A172 (cell line): ENCODE measurements at regions not wholly inside any gene's neighbourhood (a gene's known extent, or its start where the extent isn't known, plus 50 kb on each side); places are given as distances from the start of the nearest gene placed in this dataset.

Source experiments
- DNase-seq: peaks from one replicate; pipeline ENCODE4 v3.0.0-alpha.2; 2015; ENCODE audit warnings: low spot score

DNA sequence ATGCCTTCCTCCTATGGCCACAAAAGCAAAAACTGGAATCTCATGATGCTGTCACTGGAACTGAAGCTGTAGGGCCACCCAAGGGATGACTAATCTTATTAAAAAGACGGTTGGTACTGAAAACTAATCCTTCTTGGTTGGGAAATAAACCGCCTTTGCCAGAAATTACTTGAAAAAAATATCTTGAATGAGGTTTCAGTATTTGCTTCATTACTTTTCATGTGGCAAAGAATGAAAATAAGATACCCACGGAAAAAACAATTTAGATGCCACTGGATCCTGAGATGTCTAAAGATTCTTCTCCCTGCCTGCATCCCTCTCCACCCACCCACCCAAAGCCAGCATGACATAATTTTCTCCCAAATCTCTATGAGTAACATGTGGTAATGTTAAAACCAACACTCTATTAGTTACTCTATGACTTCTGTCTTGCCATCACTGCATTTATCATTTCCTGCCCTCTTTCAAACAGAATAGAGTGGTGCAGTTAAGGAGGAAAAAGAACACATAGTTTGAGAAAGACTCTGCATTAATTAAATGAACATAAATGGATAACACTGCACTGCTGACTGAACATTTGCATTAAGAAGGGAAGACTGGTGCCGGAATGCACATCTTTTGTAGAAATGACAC is 111.8 kb upstream of the DPH6 start:
- DNase-seq, result peak; percentile 70

DNA sequence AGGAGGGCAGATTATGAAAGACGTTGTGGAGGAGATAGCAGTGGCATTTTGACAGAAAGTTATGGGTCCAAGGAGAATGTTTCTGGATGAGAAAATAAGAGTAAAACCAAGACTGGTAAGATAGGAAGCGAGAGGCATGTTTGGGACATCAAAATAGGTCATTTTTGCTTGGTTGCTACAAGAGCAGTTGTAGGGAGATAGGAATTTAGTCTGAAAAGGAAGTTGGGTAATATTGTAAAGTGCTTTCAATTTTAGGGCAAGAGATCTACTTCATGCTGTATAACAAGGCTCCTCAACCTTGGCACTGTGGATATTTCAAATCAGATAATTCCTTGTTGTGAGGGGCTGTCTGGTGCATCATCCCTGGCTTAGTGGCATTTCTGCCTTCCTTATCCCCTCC is 118.0 kb upstream of the DPH6 start:
- no peak for DNase-seq

DNA sequence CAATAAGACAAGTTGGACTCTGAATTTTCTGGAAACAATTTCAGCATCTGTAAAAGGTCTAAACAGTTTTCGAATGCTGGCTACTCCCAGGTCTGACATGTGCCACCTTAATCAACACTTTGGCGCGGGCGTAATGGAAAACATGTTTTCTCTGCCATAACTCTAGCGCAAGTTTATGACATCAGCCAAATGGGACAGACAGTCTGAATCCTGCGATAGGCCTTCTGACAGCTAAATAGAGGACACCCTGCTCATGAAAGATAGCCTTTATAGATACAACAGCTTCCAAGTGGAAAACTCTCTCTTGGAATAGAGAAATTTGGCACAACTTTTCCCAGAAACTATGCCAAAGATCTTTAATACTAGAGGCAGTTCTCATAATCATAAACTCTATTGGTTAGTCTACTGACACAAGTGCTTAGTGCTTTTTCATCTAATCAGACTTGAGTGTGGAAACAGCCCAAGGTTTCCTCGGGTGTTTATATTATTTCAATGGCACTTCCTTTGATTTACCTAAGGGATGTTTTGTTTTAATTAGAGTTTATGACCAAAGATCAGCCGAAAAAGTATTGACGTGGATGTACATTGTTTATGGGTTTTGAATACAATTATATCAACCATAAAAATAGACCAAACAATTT is 120.1 kb upstream of the DPH6 start:
- DNase-seq, result no peak

DNA sequence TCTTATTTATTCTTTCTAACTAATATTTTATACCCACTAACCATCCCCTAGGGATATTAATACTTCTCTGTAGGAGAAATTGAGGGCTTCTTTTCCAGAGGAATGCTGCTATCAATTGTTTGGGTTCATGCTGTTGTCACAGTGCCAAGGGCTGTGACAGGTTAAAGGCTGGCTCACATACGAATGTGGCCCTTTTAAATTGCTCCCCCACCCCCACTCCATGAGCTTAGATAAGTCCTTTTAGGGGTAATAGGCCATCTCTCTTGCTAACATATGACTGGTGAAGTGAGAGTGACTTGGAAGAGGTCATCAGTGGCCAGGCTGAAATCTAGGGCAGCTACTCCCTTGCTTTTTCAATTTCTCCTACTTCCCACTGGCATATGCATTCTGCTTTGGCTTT is 121.9 kb upstream of the DPH6 start:
- no peak for DNase-seq

DNA sequence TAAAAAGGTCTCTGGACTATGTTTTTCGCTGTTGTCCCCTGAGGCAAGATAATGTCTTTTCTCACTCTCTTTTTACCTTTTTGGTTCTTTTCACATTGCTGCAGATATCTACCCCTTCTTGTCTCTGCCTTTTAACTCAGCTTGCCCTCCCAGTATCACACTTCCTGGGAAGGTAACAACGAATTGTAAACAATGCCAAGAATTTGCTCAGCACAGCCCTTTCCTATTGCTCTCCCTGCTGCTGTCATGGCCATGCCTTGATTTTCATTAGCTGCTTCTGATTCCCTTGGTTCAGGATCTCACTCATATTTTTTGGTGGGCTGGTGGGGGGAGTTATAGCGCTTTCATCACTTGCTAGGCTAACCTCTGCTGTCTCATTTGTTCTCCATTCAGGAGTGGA is 123.1 kb upstream of the DPH6 start:
- DNase-seq, result no peak

DNA sequence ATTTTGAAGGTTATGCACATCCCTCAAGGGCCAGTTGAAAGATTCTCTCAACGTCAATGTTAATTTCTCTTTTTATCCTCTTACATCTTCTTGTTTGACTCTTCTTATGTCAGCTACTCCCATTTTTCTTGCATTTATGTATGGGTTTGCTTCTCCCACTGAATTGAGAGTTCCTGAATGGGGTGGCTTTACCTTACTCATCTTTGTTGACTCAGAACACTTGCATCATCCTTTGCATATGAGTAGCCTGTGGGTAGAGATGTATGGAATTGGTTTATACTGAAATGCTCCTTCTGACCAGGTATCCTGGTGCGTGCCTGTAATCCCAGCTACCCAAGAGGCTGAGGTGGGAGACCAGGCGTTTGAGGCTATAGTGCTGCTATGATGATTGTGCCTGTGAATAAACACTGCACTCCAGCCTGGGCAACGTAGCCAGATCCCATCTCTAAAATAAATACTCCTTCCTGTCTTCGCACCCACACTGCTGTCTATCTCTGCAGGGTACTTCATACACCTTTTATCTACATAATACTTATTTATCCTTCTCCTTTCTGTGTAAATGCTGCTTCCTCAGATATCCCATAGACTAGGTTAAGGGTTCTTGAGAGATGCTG is 123.6 kb upstream of the DPH6 start:
- DNase-seq, result no peak

DNA sequence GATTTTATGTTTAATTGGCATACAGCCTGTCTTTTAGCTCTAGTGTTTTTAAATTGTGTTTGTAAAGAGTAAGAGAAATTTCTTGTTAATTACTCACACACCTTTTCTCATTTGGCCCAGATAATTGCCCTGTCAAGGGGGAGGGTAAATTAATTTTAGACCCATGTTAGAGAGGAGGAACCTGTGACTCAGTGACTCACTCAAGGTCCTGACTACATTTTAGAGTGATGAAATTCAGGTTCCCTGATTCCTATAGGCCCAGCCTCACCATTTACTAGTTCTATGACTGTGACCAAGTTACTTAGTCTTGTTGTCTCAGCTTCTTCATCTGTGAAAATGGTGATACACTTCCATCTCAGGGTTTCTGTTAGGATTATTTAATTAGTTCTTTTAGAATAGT is 125.2 kb upstream of the DPH6 start:
- no peak for DNase-seq

DNA sequence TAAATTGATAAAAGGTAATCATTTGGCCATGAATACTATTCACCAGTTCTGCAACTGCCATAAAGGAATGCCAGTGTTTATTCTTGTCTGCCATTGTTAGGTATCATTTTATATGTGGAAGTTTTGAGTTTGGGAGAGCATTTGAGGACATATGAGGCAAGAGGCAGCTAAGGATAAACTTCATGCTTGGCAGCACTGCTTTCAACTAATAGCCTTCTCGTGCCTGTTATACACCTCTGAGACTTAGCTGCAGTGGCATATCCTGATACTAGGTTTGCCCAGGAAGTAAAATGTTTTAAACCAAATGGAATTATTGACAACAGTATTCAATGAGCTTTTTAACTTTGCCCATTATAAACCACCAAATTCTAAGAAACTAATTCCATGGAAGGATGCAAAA is 126.0 kb upstream of the DPH6 start:
- no peak for DNase-seq

DNA sequence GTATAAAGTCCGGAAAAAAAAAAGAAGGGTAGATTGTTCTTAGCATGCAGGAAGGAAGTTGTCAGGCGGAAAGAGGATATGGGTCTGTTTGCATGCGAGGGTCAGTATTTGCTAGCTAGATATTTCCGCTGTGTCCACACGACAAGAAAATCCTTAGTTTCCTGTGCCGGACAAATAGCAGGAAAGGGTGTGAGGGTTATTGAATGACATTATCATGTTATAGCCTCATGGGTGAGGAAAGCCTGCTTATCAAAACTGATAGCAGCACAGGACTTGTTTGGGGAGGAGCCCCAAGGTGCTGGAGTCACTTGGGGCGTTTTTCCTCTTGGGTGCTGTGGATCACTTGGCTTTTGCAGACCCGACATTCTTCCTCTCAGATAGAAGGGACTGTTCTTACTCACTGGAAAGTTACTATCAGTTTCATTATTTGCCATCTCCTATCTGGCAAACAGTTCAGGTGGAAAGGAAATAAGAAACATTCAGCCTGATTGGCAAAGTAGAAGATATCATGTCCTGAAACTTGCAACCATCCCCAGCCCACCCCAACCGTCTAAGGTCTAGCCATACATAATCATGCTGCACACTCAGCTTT is 127.2 kb upstream of the DPH6 start:
- no peak for DNase-seq

DNA sequence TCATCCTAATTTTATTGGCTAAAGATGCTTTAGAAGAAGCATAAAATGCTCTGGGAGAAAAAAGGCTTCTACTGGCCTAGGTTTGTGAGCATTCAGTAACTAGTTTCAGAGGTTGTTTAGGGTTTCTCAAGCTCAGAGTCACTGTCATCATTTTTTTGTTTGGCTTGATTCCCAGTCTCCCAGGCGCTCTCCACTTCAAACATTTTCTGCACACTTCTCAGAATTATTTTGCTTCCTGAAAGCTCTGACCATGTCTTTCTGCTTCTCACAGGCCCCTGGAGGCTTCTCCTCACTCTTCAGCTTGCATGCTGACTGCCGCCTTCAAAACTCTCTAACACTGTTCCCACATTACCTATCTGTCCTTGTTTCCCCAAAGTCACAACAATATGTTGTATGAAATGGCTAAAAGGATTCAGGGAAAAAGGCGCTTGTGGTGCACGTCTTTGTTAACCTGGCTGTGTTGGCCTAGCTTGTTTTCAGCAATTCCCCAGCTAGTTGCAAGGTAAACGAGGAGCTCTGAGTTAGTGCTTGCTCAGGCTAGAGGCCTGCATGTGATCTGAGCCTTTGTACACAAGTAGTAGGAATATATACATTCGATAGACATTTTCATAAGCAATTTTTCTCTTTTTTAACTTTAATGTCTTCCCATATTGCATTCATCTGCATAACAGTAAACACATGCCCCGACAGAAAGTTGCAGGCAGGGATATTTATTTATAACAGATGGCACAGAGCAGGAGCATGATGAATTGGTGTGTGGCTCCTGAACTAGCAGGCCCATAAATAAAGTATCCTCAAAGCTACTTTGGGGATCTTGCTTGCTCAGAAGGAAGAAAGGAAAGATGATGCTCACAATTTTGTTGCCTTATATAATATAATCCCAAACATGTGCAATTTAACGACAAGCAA is 129.2 kb upstream of the DPH6 start:
- DNase-seq, result no peak

DNA sequence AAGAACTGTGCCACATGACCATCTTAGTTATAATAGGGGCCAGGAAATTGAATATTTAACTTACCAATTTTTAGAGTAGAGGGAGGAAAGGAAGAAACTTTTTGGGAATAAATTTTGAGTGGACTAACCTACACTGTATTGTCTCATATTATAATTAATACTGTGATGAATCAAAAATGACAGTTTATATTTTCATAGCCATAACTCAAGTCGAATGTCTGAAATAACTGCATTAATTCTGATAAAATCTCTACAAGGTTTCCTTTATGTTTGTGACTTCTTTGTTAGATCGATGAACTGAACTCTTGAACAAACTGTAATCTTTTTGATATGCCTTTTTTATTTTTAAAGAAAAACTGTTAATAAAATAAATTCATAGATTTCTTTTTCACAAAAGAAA is 132.8 kb upstream of the DPH6 start:
- DNase-seq, result no peak

DNA sequence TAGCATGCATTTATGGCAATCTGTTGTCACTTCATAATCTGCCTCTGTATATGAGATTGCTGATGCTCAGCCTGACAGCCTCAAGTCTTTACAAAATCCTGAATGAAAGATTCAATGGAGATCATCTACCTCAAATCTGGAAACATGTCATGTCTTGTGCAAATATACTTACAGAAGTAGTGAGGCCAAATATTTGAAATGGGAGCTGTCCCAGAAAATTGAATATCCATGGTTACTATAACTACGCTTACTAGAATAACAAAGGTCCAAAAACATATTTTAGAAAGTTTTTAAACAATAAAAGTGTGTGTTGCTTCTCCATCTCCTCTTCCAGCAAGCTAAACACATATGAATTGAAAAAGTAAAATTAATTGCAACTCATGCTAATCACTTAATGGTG is 133.2 kb upstream of the DPH6 start:
- DNase-seq, result no peak

DNA sequence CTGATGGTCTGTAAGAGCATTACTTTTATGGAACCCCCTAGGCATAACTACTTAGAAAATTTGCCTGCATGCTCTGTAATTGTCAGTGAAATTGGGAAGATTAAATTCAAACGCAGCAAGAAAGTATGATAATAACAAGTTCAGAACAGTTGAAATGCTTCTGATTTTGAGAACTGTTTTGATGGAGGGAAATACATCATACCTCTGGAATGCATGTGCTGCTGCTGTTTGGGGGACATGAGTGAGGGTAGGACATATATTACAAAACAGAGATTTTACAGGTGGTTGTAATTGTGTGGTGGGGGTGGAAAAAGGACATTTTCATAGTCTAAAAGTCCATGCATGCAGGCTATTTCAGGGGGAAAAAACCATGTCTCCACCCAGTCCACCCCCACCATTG is 135.0 kb upstream of the DPH6 start:
- no peak for DNase-seq

DNA sequence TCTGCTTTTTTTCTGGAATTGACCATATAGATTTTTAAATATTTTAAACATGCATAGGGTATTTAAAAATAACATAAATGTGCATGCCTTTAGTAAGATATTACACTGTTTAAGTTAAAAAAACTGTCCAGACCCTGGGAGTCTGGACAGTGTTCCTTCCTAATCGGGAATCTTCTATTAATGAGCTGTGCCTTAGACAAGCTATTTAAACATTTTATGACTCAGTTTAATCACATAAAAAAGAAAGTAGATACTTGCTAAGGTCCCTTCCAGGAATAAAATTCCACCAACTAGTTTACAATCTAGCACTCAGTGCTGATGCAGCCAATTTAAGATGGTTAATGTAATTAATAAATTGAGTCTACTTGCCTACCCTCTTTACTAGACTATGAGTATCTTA is 140.4 kb upstream of the DPH6 start:
- no peak for DNase-seq

DNA sequence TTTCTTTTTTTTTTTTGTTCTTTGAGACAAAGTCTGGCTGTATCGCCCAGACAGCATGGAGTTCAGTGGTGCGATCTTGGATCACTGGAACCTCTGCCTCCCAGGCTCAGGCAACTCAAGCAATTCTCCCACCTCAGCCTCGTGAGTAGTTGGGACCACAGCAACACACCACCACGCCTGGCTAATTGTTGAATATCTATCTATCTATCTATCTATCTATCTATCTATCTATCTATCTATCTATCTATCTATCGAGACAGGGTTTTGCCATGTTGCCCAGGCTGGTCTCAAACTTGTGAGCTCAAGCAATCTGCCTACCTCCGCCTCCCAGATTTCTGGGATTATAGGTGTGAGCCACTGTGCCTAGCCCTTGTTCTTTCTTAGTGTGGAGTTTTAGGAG is 143.3 kb upstream of the DPH6 start:
- DNase-seq, result no peak

DNA sequence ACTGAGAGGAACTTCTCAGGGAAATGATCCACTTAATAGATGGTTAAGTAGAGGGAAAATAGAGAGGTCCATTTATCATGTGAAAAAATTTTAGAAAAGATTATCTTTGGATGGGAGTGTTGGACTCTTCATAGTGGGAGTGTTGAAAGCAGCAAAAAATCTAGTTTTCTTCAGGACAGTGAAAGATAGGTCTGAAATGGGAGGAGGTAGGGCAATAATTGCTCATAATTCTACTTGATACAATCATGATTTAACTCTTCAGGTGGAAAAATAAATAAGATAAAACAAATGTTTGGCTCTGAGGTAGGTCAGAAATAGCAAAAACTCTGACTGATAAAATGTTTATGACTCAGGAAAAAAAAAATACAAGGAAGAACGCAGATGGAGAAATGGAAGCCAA is 144.1 kb upstream of the DPH6 start:
- no peak for DNase-seq

DNA sequence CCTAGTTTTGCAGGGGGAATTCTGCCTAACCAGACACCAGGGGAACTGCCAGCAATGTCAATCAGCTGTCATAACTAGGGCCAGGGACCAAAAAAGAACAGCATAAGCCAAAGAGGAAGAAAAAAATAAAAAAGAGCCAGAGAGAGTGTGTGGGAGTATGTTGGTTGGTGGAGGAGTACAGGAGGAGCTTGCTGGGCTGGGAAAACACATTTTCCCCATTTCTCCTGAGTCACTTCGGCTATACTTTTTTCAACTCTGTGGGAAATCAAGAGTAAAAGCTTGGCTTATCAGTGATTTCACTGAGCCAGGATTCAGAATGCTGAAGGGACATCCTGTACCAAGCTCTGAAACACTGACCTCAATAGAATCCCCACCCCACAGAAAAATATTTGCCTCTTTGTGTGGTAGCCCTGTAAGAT is 144.7 kb upstream of the DPH6 start:
- peak; percentile 68 for DNase-seq

DNA sequence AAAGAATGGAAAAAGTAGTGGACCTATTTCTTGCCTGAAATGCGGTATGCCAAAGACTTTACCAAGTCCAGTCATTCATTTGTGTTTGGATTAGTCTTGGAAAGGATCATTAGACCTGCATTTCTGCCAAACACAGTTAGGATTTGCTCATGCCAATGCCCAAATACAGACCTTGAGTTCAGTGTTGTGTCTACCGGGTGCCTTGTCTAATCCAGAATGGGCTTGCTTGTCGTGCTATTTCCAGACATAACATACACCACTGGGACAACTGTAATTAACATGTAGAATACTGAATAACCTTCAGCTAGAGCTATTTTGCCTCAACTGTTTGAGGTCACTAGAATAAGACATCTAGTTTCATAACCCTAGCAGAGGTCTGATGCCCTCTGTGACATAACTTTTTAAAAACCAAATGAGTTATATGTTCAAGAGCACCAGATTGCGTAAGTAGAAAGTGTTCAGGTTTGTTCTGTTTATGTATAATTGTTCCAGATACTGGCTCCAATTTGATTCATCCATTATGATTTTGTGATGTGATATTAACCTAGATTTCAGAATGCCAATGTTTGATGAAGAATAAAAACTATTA is 145.3 kb upstream of the DPH6 start:
- DNase-seq, result no peak

DNA sequence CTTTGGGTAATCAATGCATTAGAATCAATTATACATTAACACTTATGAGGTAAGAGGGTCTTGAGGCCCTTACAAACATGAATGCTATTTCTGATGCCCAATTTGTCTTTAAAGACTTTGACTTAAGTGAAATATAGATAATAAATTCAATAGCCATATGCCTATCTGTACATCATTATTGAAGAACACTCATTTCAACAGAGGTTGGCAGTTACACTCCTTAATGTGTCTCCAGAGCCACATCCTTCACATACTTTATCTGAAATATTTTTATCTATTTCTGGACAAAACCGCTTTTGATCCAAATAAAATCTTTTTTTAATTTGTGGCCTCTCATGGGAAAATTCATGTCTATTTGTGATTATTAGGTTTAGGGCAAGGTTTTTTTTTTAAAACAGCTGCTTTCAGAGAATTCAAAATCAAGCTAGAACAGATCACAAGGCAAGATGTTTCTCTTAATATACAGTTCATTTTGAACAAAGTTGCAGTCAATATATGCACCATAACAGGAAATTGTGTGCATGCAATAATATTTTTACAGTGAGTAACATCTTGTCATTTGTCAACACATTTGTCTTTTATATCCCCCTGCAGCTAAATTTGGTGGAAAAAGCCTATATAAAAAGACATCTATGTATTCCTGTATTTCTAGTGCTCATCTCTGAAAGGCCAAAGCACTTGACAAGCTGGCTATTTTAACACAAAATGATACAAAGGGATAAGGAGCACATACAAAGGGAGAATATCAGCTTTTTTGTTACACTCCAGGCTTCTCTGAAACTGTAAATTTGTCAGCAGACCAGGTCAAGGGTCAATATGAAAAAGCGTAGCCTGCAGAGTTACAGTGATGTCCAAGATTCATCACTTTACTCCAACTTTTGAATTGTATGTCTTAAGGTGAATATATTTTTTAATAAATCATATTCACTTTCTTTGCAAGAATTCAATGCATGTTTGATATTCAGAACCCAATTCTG is 146.2 kb upstream of the DPH6 start:
- DNase-seq, result peak; percentile 13

DNA sequence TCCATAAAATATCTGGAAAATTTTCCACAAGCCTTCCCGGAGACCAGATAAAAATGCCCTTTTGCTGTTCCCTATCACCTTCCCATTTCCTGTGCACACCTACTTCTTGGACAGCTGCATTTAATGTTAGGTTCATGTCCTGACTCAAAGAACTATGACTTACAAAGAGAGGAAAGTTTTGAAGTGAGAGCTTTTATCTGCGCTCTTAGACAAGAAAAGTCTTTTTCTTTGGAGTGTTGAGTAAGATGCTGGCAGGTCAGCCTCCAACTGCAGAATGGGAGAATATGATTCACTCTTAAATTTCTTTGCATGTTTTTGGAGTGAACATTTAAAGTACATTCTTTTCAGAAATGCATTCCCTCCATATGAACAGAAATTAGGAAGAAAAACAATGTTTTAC is 147.3 kb upstream of the DPH6 start:
- DNase-seq, result no peak

DNA sequence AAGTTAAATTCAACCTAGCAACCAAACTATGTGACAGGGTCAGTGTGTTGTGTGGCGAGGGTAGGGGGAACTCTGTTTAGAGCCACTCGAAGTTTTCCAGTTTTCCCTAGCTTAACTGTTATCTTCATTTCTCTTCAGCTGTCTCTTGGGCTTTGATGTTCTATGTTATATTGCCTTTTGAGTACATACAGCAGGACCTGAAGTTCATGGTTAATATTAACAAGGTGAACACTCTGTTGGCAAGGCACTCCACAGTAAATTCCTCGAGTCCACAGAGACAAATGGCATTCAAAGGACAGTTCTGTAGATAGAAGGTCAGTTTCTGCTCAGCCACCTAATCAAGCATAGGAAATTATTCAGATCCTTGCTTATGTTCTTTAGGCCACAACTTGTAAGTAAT is 147.9 kb upstream of the DPH6 start:
- DNase-seq, result no peak
